Stomach (tissue), 8 donors: ENCODE measurements at regions not wholly inside any gene's neighbourhood (a gene's known extent, or its start where the extent isn't known, plus 50 kb on each side); places are given as distances from the start of the nearest gene placed in this dataset.

ENCODE experiments used
- DNase-seq, 2 donors: peaks; one replicate each; pipeline versions ENCODE4 v3.0.0 to v3.0.0-alpha.2; 2013 to 2019
- H3K27ac ChIP-seq, 5 donors: fragments of 200-600 bp in 4 of 5; sonication (generic) in 4 of 5; one replicate each; pipeline ENCODE4 v1.5.1; 2013 to 2019; ENCODE audit warnings: mild to moderate bottlenecking in 1 of 5, moderate library complexity in 1 of 5
- H3K27me3 ChIP-seq, 3 donors: fragments of 200-600 bp; sonication (generic); one replicate each; pipeline ENCODE4 v1.5.1; 2017 to 2019; ENCODE audit warnings: mixed run types in 1 of 3
- H3K36me3 ChIP-seq, 4 donors: fragments of 200-600 bp; sonication (generic); 1 replicate in 3 of 4; 2 replicates in 1 of 4; pipeline ENCODE4 v1.5.1; 2016 to 2019
- H3K4me1 ChIP-seq, 4 donors: fragments of 200-600 bp; sonication (generic); one replicate each; pipeline ENCODE4 v1.5.1; 2016 to 2019
- H3K4me3 ChIP-seq, 4 donors: fragments of 200-600 bp; sonication (generic) in 3 of 4; one replicate each; pipeline ENCODE4 v1.5.1; 2016 to 2019; ENCODE audit warnings: mild to moderate bottlenecking in 1 of 4
- H3K9me3 ChIP-seq, 4 donors: fragments of 200-600 bp; sonication (generic); one replicate each; pipeline ENCODE4 v1.5.1; 2016 to 2019
- CTCF ChIP-seq, 7 experiments: fragments of 450-650 bp in 4 of 7; fragments of 200-600 bp in 3 of 7; sonication (generic) in 3 of 7; IDR thresholded peaks; one replicate each; pipeline ENCODE4 v1.5.1; 2016 to 2019; ENCODE audit warnings: antibody characterized with exemption in 7 of 7, control low read depth in 2 of 7, mild to moderate bottlenecking in 1 of 7
- EP300 ChIP-seq: sonication (generic); formaldehyde crosslinking; IDR thresholded peaks from one replicate; pipeline ENCODE4 v1.6.1; 2017; ENCODE audit warnings: antibody characterized with exemption
- POLR2A ChIP-seq, 4 donors: fragments of 450-650 bp; IDR thresholded peaks; one replicate each; pipeline ENCODE4 v1.6.1; 2016; ENCODE audit warnings: antibody characterized with exemption in 4 of 4, control low read depth in 2 of 4, mild to moderate bottlenecking in 1 of 4, moderate library complexity in 1 of 4
- POLR2AphosphoS5 ChIP-seq, 3 donors: sonication (generic); formaldehyde crosslinking; IDR thresholded peaks; one replicate each; pipeline ENCODE4 v1.6.1; 2016; ENCODE audit warnings: antibody characterized with exemption in 3 of 3
- WGBS, 5 donors: extraction: QIAGEN DNeasy Blood & Tissue Kit in 3 of 5; methylation state at CpG; one replicate each; pipeline versions ENCODE4 v1.1.5 to v1.1.7; 2013 to 2018; 5-methylcytosine and 5-hydroxymethylcytosine counted together
- intact Hi-C: fragments of 100-400 bp; cut with DNase I; formaldehyde crosslinking; loops from one replicate; pipeline ENCODE4 v1.15.1; 2023; ENCODE audit warnings: low total_unique reads
- donor health status: healthy with polysubstance abuse.
- donor health status: Bipolar disorder and iron deficiency.
- donor health status: healthy.

GRCh38 chr1:182235952-182236650, 155.5 kb downstream of the GLUL start:
- TF ChIP-seq POLR2AphosphoS5 (IDR thresholded peaks at IDR 0.05) (no peak), CTCF (IDR thresholded peaks at IDR 0.05) (no peak), POLR2A (IDR thresholded peaks at IDR 0.05) (no peak), EP300 (no peak)
- Histone ChIP-seq H3K9me3 (no peaks in the 10 kb centered on the region), H3K4me3 (no peak overlapping the region), H3K27ac (peak overlapping the region in 3 of 5 donors; percentile 31 to 43 (median 39)), H3K36me3 (no peaks in the 10 kb centered on the region), H3K27me3 (no peaks in the 10 kb centered on the region), H3K4me1 (peaks cover 0 to 25% (median 5%) of the 10 kb centered on the region in 4 donors)
- intact Hi-C loops: no loop called here
- WGBS, 5 donors: 58 to 68% (median 64%) methylated on average over 9 to 11 of the region's 11 CpGs
- peak in 1 of 2 donors; percentile 62 for DNase-seq

- Histone ChIP-seq H3K9me3 (no peaks in the 10 kb centered on the region), H3K27ac (peak overlapping the region in 2 of 5 donors; percentile 31 to 39), H3K4me3 (no peak overlapping the region), H3K36me3 (no peaks in the 10 kb centered on the region), H3K4me1 (peaks cover 0 to 25% (median 5%) of the 10 kb centered on the region in 4 donors), H3K27me3 (no peaks in the 10 kb centered on the region)
- no peak for DNase-seq
- intact Hi-C loops: no loop called here
- WGBS, 5 donors: 23 to 50% (median 43%) methylated on average over 1 to 2 of the region's 2 CpGs
- no peak for TF ChIP-seq CTCF (IDR thresholded peaks at IDR 0.05)
- TF ChIP-seq POLR2A (IDR thresholded peaks at IDR 0.05): no peak
- TF ChIP-seq POLR2AphosphoS5 (IDR thresholded peaks at IDR 0.05): no peak
- TF ChIP-seq EP300: no peak
Observed at GRCh38 chr1:182235604-182235951, 156.0 kb downstream of the GLUL start.

GRCh38 chr1:182229921-182230491, 161.6 kb downstream of the GLUL start:
- no peaks in the 10 kb centered on the region for H3K9me3 ChIP-seq
- TF ChIP-seq POLR2AphosphoS5 (IDR thresholded peaks at IDR 0.05): no peak
- intact Hi-C loops: no loop called here
- H3K4me1 ChIP-seq: peaks cover 0 to 6% (median 3%) of the 10 kb centered on the region in 4 donors
- no peaks in the 10 kb centered on the region for H3K36me3 ChIP-seq
- no peak overlapping the region for H3K27ac ChIP-seq
- no peaks in the 10 kb centered on the region for H3K27me3 ChIP-seq
- H3K4me3 ChIP-seq: no peak overlapping the region
- WGBS, 5 donors: 65 to 85% (median 67%) methylated on average over 4 of the region's 4 CpGs
- peak in 1 of 2 donors; percentile 34 for DNase-seq

- intact Hi-C loops: no loop called here
- Histone ChIP-seq H3K4me3 (no peak overlapping the region), H3K4me1 (peaks cover 0 to 6% (median 3%) of the 10 kb centered on the region in 4 donors), H3K9me3 (no peaks in the 10 kb centered on the region), H3K27me3 (no peaks in the 10 kb centered on the region), H3K27ac (no peak overlapping the region), H3K36me3 (no peaks in the 10 kb centered on the region)
- DNase-seq: no peak
- WGBS, 5 donors: 90 to 96% (median 91%) methylated on average over 4 of the region's 4 CpGs
- TF ChIP-seq CTCF (IDR thresholded peaks at IDR 0.05) (no peak), POLR2A (IDR thresholded peaks at IDR 0.05) (no peak), POLR2AphosphoS5 (IDR thresholded peaks at IDR 0.05) (no peak), EP300 (no peak)
Observed at GRCh38 chr1:182229451-182229850, 162.1 kb downstream of the GLUL start.
